ENCODE measurements at regions not wholly inside any gene's neighbourhood (a gene's known extent, or its start where the extent isn't known, plus 50 kb on each side); places are given as distances from the start of the nearest gene placed in this dataset.

DNA sequence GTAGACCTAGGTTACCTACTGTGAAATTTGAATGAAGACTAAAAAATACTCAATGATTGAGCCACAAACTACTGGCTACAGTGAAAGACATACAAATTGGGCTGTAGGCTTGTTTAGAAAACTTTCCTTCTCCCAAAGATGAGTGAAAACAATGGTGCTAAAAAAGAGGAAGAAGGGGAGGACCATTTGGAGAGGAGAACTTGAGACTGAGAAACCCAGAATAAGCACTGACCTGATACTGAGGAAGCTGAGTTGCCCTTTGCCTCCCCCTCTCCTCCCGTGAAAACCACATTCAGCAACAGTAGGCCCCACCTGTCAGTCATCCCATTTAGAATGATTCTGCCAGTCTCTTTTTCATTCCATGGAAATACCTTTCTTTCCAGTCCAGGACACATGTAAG lies 484.0 kb upstream of the TGFBR2 start:
- no peak for TF ChIP-seq POLR2A (IDR thresholded peaks at IDR 0.05)
- TF ChIP-seq EP300 (IDR thresholded peaks at IDR 0.05) = no peak
- TF ChIP-seq POLR2AphosphoS5 (IDR thresholded peaks at IDR 0.05) = no peak

Measured in sigmoid colon (tissue), 4 donors.